Suppressor macrophage treated with lipopolysaccharide for 1 hour (primary cell): ENCODE measurements at regions not wholly inside any gene's neighbourhood (a gene's known extent, or its start where the extent isn't known, plus 50 kb on each side); places are given as distances from the start of the nearest gene placed in this dataset.

ENCODE experiments used
- DNase-seq, 3 donors: peaks; one replicate each; pipeline ENCODE4 v3.0.0-alpha.2; 2020 to 2022

DNA sequence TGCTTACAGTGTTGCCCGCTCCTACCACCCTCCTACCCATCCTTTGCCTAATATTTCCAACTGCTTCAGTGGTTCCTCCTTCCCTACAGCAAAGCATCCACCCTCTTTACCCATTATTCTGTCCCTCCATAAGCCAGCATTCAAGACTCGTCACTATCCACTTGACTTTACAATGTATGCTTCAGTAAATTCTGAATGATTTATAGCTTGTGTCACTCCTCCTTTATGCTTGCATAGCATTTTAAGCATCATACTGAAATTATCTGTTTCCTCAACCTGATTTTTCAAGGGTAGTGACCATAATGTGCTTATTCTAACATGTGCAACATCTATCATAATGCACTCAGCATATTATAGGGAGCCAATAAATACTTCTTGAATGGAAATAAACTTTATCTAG is 365.5 kb downstream of the RAB28 start:
- no peak for DNase-seq

DNA sequence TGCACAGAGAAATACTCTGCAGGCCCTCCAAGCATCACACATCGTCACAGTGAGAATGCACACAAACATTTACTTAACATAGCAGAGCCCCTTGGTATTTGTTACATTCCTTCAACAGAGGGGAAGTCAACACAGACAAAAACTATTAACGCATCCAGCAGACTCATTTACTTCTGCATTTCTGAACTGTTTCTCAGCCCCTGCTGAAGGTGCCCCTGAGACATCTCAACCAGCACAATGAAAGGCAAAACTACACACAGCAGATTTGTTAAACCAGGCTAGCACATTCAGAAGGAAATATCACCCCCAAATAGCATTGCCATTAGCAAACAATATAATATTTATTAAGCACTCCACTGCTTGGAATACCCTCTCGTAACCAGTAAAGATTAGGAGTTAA is 367.0 kb downstream of the RAB28 start:
- no peak for DNase-seq

DNA sequence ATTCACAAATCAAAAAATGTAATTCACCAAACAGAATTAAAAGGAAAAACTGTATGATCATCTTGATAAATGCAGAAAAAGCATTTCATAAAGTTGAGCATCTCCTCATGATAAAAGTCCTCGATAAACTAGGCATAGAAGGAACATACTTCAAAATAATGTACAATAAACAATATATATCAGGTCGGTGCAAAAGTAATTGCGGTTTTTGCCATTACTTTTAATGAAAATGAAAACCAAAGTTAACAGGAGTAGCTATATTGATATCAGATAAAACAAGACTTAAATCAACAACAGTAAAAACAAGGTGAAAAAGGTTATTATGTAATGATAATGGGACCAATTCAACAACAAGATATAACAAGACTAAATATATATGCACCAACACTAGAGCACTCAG is 372.1 kb downstream of the RAB28 start:
- no peak for DNase-seq

DNA sequence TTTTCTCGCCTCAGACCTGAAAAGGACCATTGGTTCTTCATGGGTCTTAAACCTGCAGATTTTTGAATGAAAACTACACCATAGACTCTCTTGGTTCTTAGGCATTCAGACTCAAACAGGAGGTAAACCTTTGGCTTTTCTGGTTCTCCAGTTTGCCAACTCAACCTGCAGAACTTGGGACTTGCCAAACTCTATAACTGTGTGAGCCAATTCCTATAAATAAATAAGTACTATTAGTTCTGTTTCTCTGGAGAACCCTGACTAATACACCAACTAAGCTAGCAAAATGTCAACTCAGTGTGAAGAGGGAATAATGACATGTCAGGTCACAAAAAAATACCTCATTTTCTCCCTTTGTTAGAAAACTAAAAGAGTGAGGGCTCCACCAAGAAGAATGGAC is 374.6 kb downstream of the RAB28 start:
- DNase-seq = no peak

DNA sequence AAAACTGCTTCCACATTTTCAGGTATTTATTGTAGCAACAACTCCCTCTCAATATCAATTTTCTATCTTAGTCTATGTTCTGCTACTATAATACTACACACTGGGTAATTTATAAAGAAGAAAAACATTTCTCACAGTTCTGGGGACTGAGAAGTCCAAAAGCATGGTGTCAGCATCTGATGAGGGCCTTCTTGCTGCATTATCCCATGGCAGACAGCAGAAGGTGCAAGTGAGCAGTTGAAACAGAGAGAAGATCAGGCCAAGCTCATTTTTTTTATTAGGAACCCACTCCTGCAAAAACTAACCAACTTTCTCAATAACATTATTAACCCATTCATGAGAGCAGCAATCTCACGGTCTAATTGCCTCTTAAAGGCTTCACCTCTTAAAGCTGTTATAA is 376.0 kb downstream of the RAB28 start:
- DNase-seq = no peak

DNA sequence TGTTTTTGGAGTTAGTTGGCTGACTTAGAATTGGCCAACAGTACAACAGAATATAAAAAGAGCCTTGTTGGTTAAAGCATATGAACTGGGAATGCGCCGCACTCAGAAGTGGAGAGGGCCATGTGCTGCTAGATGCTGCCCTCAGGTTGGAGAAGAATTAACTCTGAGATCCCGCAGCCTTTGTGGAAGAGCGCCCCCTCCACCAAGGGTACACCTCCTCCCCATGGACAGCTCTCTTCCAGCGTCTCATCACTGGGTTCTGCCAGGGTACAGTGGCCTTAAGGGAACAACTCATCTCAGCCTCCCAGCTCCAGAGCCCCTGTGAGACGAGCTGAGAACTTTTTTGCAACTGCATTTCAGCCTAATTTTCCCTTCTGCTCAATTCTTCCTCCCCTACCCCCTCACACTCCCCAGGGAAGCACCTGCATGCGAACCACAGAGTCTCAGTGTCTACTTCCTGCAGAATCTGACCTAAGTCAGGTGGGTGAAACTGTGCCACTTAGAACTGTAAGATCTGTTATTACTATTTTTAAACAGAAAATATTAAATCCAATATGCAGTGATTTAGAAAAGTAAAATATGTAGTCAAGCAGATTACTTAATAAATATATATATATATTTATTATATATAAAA is 380.6 kb downstream of the RAB28 start:
- DNase-seq = no peak

DNA sequence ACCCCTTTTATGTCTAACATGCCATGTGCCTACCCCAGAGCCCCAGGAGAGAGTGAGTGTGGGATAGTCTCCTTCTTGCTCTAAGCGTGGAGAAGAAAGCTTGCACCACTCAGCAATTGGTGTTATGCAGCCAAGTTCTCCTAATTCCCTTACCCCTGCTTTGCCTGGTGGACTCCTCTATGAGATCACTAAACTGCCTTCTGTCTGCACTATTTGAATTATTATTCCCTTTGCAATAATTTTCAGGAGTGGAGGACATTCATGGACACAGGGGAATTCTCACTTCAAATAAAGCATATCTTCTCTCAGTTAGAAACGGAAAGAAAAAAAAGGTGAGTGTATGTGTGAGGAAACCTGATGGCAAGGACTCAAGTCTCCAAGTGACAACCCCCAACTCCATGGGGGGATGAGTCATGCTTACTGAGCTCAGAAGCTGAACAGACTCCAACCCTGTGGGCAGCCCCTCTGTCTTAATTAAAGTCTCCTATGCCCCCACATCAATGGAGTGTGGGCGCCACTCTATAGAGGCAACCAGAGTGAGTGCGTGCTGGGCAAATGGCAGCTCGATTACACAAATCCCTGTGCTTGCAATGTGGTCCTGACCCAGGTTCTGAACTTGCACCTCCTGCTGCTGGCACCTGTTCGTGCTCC is 381.9 kb downstream of the RAB28 start:
- DNase-seq = no peak

GRCh38 chr4:13097971-13098370 is 386.2 kb downstream of the RAB28 start:
- DNase-seq = no peak

GRCh38 chr4:13095722-13096121 is 388.4 kb downstream of the RAB28 start:
- DNase-seq = no peak

- no peak for DNase-seq
Observed at GRCh38 chr4:13093170-13093569, 391.0 kb downstream of the RAB28 start.

GRCh38 chr4:13092702-13093101 is 391.4 kb downstream of the RAB28 start:
- no peak for DNase-seq

DNA sequence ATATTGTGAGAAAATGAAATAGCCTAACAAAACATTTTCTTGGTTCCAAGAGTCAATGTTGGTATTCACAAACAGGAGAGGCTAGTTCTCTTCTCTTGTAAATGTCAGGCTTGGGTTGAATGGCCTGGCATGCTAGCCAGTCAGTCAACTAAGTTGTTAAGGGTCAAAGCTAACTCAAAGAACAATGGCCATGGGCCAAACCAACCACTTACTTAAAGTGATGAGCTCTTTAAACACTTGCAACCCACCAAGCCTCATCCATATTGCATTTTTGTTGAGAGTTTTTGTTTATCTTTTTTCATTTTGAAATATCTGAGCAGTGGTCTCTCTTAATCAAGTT is 394.5 kb downstream of the RAB28 start:
- no peak for DNase-seq

GRCh38 chr4:13088726-13089658 is 395.1 kb downstream of the RAB28 start:
- DNase-seq = no peak

DNA sequence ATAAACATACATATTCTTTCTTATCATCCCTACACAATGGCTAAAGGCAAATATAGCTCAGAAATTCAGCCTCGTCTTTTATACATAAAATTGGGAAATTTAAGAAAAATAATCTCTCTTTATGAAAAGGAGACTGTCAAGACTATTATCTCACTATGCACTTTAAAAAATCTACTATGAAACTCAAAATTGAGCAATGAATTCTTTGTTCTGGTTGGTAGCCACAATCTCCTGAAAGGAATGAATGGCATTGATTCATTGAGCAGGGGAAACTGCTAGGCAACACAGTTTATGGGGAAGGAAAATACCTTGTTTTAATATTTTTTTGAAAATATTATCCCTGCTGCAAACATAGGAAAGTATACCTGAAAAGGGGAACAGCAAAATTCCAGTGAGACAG is 397.1 kb downstream of the RAB28 start:
- DNase-seq = no peak

GRCh38 chr4:13084210-13084609 is 399.9 kb downstream of the RAB28 start:
- DNase-seq = no peak

GRCh38 chr4:13081830-13082229 is 402.3 kb downstream of the RAB28 start:
- DNase-seq = no peak

- no peak for DNase-seq
Observed at GRCh38 chr4:13067077-13067476, 417.1 kb downstream of the RAB28 start.

- no peak for DNase-seq
Observed at GRCh38 chr4:13059019-13059418, 425.1 kb downstream of the RAB28 start.

- DNase-seq = no peak
Observed at GRCh38 chr4:13056630-13057189, 427.4 kb downstream of the RAB28 start.

GRCh38 chr4:13054420-13054970 is 429.6 kb downstream of the RAB28 start:
- no peak for DNase-seq

- no peak for DNase-seq
Observed at GRCh38 chr4:13047591-13047990, 436.5 kb downstream of the RAB28 start.

- DNase-seq = no peak
Observed at GRCh38 chr4:13036841-13037240, 447.3 kb downstream of the RAB28 start.

DNA sequence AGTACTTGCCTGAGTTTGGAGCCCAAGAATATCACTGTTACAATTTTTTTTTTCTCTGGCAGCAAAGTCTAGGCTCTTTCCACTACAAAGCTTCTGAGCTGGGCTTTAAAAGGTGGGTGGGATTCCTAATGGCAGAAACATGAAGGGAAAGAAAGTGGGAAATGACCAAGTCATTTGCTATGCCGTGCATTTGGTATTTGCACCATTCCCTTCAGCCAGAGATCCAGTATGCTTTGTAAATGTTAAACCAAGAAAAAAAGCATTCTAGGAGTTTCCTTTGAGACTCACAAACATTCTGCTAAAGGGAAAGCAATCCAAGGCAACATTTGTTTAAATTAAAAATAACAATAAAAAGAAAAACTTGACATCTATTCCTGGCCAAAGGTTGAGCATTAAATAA is 451.2 kb downstream of the RAB28 start:
- no peak for DNase-seq
